ENCODE measurements at regions not wholly inside any gene's neighbourhood (a gene's known extent, or its start where the extent isn't known, plus 50 kb on each side); places are given as distances from the start of the nearest gene placed in this dataset.

DNA sequence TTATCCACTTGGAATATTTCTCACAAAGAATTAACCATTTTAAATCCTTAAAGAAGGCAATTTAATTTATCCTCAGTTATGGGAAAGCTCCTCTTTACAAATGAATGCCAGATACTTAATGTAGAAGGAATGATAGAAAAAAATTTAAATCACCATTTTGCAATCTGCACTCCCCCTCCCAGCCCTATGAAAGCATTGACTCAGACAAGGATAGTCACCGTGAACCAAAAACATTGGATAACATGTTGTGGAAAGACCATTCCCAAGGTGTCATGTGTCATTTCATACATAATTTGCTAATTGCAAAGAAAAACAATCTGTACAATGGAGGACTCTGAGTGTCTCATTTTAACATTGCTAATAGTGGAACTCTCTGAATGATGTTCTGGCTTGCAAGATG lies 421.0 kb downstream of the TXNL1 start:
- peak; percentile 82 for DNase-seq

DNA sequence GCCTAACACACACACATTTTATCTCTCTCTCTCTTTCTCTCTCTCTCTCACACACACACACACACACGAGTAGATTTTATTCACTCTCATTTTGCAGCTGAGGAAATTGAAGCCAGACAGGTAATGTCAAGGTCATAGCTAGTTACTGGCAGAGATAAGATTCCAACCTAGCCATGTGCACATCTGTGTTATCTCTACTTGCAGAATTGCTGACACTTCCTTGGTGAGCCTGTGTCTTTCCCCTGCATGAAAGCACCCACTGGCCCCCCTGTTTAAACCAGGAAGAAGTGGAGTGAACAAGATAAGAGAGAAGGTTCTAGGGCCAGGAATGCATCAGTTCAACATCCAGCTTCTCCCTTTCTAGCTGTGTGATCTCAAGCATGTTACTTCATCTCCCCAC lies 423.7 kb downstream of the TXNL1 start:
- no peak for DNase-seq

GRCh38 chr18:56210520-56210919 lies 427.9 kb downstream of the TXNL1 start:
- no peak for DNase-seq

DNA sequence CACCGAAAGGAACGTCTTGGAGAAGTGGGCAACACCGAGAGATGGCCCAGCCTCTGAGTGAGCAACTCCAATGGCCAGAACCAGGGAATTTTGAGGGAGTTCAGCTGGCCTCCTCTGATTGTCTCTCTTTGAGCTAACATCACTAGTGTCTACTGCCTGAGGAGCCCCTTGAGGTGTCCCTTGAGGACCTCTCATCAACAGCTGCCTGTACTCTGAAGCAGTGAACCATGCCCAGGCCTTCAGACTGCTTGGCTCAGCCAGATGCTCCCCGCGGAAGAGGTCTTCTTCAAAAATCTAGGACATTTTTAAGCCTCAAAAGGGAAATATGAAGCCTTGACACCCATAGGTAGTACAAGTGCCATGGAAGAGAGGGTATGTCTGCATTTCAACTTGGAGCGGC lies 430.4 kb downstream of the TXNL1 start:
- DNase-seq = no peak

DNA sequence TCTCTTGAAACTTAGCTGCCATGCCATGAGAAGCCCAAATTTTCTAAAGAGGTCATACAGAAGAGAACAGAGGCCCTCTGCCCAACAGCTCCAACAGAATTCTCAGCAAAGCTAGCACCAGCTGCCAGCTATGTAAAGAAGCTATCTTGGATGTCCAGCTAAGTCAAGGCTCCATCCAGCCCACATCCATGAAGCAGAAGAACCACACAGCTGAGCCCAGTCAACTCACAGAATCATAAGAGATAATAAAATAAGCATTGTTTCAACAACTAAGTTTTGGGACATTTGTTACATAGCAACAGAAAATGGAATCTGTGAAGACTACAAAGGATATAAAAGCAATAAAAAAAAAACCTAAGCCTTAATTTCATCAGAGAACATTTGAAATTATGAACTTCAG lies 434.3 kb downstream of the TXNL1 start:
- DNase-seq = no peak

- peak; percentile 13 for DNase-seq
Observed at GRCh38 chr18:56202678-56203077, 435.7 kb downstream of the TXNL1 start.

DNA sequence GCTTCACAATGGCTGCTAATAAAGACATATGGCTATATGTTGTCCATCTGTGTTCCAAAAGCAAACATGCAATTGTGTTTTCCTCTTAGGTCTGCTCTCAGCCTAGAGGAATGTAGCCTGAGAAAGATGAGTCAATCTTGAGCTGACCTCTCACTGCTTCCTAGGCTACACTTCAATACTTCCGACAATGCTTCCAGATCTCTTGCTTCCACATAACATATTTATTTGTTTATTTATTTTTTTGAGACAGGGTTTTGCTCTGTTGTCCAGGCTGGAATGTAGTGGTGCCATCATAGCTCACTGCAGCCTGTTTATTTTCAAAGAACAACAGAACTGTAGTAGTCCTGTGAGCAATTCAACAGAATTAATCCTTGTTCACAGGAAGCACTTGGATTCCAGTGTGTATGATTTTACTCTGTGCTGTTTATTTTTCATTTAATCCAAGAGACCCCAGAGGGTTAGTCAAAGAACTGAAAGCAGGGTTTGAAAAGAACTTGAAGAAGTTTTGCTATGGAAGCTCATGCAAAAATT lies 437.9 kb downstream of the TXNL1 start:
- peak; percentile 88 for DNase-seq

DNA sequence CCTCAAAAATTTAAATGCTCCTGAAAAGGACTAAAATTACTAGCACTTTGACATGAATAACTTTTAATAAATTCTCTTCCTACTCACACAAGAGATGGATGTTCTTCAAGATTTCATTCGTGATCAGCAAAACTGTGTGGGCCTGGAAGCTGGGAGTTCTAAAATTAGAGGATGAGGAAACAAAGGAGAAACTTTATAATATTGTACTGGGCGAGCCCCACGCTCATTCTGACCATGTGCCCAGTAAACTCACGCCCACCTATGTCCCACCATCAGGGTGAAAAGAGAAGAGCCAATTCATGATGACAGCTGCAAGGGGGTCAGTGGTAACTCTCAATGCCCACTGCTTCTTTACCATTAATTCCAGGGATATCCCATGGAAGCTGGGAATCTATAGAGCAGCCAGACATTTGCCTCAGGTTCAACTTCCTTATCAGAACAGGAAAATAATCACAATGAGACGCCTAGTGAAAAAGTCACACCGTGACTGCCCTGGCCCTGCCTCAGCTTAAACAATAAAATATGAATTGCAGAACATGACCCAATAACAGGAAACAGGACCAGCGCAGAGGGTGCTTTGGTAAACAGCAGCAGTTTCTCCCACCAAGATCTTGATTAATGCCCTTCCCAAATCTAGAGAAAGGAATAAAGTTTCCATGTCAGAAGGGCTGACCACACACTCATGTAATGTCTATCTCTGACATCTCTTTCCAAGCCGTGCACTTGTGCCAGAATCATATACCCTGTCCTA lies 438.6 kb downstream of the TXNL1 start:
- DNase-seq = no peak

DNA sequence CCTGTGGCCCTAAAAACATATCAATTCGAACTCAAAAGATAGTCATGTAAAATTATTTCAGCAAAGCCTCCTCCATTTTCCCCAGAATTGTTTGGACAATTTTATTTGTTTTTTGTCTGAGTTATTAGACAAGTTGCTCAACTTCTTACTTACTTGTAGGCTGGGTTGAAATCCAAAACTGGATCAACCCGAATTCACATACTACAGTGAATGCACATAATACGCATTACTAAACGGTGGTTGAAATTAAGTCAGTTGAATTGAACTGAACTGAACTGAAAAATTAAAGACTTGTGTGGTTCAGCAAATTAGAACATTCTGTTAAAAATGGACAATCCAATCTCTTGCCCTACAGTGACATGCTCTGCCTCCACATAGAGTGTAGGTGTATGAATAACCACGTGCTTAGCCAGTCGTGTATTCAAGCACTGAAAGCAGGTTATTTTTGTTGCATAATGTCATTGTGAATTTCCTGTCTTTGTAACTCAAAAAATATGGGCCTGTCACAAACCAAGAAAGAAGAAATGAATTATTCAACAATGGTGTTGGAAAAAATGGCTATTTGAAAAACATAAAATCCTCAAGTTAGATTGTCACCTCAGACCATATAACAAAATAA lies 441.0 kb downstream of the TXNL1 start:
- DNase-seq = no peak

- DNase-seq = peak; percentile 85
Observed at GRCh38 chr18:56196495-56197225, 441.7 kb downstream of the TXNL1 start.

- DNase-seq = no peak
Observed at GRCh38 chr18:56191334-56191733, 447.1 kb downstream of the TXNL1 start.

GRCh38 chr18:56189615-56190014 lies 448.8 kb downstream of the TXNL1 start:
- DNase-seq = no peak

DNA sequence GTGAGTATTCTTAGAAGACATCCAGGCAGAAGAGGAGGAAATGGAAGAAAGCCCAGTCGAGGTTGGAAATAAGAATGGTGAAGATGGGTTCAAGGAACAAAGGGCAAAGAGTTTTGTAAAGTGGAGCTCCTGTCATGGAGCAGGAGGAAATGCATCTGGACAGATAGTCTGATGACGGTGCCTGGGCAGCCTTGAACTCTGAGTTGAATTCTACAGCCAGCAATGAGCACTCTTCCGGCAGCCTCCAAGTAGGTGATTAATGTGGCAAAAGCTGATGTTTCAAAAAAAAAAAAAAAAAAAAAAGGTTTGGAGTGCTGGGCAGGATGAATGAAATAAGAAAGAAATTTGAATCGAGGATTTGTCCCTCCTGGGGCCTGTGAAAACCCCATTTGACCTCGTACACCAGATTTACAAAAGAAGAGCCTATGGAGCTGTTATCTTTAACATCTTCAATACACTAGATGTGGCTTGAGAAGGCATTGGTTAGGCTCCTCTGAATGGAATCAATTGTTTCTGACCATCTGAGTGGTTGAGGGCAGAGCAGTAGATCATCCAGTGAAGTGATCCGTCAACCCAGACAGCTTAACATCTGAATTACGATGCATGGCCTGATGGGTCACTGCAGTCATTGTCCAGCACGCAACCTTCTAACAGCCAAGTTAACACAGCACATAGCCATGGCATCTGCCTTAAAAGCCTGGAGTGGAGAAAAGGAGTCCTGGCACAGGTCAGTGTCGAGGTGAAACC lies 449.7 kb downstream of the TXNL1 start:
- no peak for DNase-seq

- DNase-seq = no peak
Observed at GRCh38 chr18:56186319-56186718, 452.1 kb downstream of the TXNL1 start.

DNA sequence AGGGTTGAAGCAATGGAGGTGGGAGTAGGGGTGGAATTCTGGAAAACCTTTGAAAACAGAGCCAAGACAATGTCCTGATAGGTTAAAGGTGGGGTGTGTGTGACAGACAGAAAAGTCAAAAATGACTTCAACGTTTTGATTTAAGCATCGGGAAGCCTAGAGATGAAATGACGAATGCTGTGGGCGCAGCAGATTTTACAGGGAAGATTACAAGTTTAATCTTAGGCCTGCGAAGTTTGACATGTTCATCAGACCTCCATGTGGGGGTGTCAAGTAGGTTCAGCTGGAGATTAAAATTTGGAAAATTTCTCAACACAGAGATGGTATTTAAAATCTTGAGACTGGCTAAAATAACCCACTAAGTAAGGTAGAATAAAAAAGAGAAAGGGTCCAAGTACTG lies 453.3 kb downstream of the TXNL1 start:
- no peak for DNase-seq

DNA sequence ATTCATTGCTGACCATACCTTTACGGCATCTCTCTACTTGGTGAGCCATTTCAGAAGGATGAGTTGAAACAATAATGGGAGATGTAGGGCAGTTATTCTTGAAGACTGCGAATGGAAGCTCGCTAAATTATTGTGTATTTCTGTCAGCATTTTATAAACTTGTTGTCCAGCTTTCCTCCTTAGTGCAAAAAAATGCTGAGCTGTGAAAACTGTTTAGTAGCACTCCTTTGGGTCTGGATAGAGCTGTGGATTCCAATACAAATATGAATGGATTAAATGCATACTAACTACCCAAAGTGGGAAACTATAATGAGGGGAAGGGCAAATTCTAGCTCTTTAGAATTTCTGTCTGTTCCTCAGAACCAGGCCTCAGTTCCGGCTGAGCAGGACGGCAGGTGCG lies 461.6 kb downstream of the TXNL1 start:
- no peak for DNase-seq

DNA sequence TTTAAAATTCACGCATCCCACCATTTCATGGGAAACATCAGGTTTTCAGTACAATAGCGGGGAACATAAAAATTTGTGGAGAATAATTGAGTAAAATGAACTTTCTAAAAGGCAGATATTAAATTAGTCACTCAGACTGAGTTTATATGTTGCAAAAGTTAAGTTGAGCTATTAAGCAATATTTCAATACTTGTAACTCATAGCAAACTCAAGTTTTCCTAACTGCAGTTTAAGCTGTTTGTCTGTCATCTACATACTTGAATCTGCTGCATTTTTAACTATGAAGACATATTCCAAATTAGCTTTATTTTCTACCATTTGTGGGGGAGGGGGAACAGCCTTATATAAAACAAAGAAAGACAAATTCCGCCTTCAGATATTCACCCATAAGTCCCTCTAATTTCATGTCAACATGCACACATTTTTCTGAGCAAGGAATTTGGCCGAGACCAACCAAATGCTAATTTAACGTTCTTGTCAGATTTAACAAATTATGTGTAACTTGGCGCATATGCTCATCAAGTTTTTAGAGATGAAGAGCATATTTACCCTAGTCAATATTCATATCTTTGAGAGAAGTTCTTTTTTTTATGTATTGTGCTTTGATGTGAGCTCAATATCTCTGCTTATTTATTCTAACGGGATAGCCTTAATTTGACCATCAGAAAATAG lies 462.9 kb downstream of the TXNL1 start:
- DNase-seq = no peak

DNA sequence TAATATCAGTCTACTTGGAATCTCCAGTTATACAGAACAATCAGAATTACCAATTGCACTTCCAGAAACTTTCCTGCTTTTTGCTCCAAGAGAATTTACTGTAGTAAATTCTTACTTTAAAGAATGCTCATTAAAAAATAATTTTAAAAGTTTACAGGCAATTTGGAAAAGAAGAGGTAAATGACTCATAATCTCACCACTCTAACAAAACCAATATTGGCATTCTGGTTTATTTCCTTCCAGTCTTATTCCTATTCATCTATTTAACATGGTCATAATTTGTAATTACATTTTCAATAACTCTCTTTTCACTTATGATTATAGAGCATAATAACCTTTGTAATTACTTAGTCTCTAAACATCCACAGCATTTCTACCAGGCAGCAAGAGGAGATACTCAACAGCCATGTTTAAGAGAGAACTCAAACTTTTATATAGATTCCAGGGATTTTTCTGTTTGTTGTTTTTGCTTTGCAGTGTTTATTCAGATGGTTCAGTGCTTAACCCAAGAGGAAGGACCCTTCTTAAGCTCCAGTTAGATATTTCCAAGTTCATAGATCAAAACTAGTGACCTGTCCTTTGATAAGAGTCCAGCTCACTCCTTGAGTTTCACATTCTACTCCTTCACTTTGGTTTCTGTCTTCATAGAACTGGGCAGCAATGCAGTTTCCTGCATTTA lies 464.7 kb downstream of the TXNL1 start:
- peak; percentile 57 for DNase-seq

DNA sequence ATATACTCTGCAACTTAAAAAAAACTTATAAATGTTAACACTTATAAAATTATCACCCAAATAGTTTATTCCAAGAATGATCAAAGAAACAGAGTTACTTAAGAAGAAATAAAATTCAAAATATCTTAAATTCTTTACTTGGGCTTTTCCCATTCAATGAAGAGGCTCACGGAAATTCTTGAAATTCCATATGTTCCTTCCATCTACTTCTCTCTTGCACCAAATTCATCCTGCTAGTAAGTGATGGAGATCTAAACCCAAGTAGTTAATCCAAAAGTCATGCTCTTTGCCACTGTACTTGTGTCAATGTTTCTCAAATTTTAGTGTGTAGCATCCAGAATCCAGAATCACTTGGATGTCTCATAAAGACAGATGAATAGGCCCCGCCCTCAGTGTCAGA lies 465.9 kb downstream of the TXNL1 start:
- DNase-seq = no peak

GRCh38 chr18:56171848-56172247 lies 466.5 kb downstream of the TXNL1 start:
- DNase-seq = no peak

GRCh38 chr18:56168049-56168781 lies 470.2 kb downstream of the TXNL1 start:
- DNase-seq = peak; percentile 97

All from fibroblast of skin of back (primary cell).